ENCODE measurements at regions not wholly inside any gene's neighbourhood (a gene's known extent, or its start where the extent isn't known, plus 50 kb on each side); places are given as distances from the start of the nearest gene placed in this dataset.

- H3K36me3 Mint-ChIP-seq: no peaks in the 10 kb centered on the region
- Histone ChIP-seq H3K79me2 (ENCODE audit: low read depth) (no peaks in the 10 kb centered on the region), H3K4me3 (no peak overlapping the region), H3K4me1 (no peaks in the 10 kb centered on the region), H3K9me3 (ENCODE audit: low read depth) (no peaks in the 10 kb centered on the region), H3K27me3 (no peaks in the 10 kb centered on the region), H3K27ac (no peak overlapping the region), H3F3A (ENCODE audit: low read depth) (no peaks in the 10 kb centered on the region), H4K20me1 (ENCODE audit: low read depth) (no peaks in the 10 kb centered on the region), H3K9ac (no peak overlapping the region), H3K36me3 (no peaks in the 10 kb centered on the region), H3K4me2 (no peak overlapping the region), H2AFZ (replicated peaks) (no peak overlapping the region)
- peaks cover 2% of the 10 kb centered on the region for H3K4me1 Mint-ChIP-seq
- peaks cover 4% of the 10 kb centered on the region for H3K27me3 Mint-ChIP-seq (ENCODE audit: insufficient read depth, low read depth)
- DNase-seq (ENCODE audit: low spot score): no peak
- no peak overlapping the region for H3K4me3 Mint-ChIP-seq
- no peak overlapping the region for H3K27ac Mint-ChIP-seq
- no peaks in the 10 kb centered on the region for H3K9me3 Mint-ChIP-seq
- TF ChIP-seq, protein P1, sequence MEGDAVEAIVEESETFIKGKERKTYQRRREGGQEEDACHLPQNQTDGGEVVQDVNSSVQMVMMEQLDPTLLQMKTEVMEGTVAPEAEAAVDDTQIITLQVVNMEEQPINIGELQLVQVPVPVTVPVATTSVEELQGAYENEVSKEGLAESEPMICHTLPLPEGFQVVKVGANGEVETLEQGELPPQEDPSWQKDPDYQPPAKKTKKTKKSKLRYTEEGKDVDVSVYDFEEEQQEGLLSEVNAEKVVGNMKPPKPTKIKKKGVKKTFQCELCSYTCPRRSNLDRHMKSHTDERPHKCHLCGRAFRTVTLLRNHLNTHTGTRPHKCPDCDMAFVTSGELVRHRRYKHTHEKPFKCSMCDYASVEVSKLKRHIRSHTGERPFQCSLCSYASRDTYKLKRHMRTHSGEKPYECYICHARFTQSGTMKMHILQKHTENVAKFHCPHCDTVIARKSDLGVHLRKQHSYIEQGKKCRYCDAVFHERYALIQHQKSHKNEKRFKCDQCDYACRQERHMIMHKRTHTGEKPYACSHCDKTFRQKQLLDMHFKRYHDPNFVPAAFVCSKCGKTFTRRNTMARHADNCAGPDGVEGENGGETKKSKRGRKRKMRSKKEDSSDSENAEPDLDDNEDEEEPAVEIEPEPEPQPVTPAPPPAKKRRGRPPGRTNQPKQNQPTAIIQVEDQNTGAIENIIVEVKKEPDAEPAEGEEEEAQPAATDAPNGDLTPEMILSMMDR (IDR thresholded peaks at IDR 0.05): no peak
- no peak for TF ChIP-seq EZH2 (IDR thresholded peaks at IDR 0.05)
- TF ChIP-seq EZH2phosphoT487 (IDR thresholded peaks at IDR 0.05): no peak
Observed at GRCh38 chr6:155985660-155986138, 530.1 kb upstream of the NOX3 start.

- peaks cover 1% of the 10 kb centered on the region for H3K4me1 ChIP-seq
- H3K36me3 ChIP-seq: no peaks in the 10 kb centered on the region
- H3K27me3 ChIP-seq: no peaks in the 10 kb centered on the region
- H3F3A ChIP-seq (ENCODE audit: low read depth): no peaks in the 10 kb centered on the region
- Mint-ChIP-seq H3K27ac (no peak overlapping the region), H3K4me3 (no peak overlapping the region), H3K27me3 (ENCODE audit: insufficient read depth, low read depth) (peaks cover 2% of the 10 kb centered on the region), H3K9me3 (no peaks in the 10 kb centered on the region), H3K36me3 (no peaks in the 10 kb centered on the region), H3K4me1 (peaks cover under 1% of the 10 kb centered on the region)
- no peak overlapping the region for H3K27ac ChIP-seq
- H4K20me1 ChIP-seq (ENCODE audit: low read depth): no peaks in the 10 kb centered on the region
- no peaks in the 10 kb centered on the region for H3K9me3 ChIP-seq (ENCODE audit: low read depth)
- H3K79me2 ChIP-seq (ENCODE audit: low read depth): no peaks in the 10 kb centered on the region
- no peak for TF ChIP-seq EZH2 (IDR thresholded peaks at IDR 0.05)
- TF ChIP-seq EZH2phosphoT487 (IDR thresholded peaks at IDR 0.05): no peak
- TF ChIP-seq, protein P1 (IDR thresholded peaks at IDR 0.05): no peak
- no peak for DNase-seq (ENCODE audit: low spot score)
- H2AFZ ChIP-seq (replicated peaks): no peak overlapping the region
- no peak overlapping the region for H3K4me2 ChIP-seq
- H3K4me3 ChIP-seq: no peak overlapping the region
- H3K9ac ChIP-seq: no peak overlapping the region
Observed at GRCh38 chr6:155980768-155981079, 525.1 kb upstream of the NOX3 start.

- Histone ChIP-seq H3K4me1 (peaks cover 7% of the 10 kb centered on the region), H4K20me1 (ENCODE audit: low read depth) (no peaks in the 10 kb centered on the region), H3K36me3 (no peaks in the 10 kb centered on the region), H3K4me3 (no peak overlapping the region), H2AFZ (replicated peaks) (no peak overlapping the region), H3K27me3 (no peaks in the 10 kb centered on the region), H3K9me3 (ENCODE audit: low read depth) (no peaks in the 10 kb centered on the region), H3K79me2 (ENCODE audit: low read depth) (no peaks in the 10 kb centered on the region), H3K9ac (no peak overlapping the region), H3F3A (ENCODE audit: low read depth) (peaks cover 4% of the 10 kb centered on the region), H3K4me2 (no peak overlapping the region), H3K27ac (no peak overlapping the region)
- DNase-seq (ENCODE audit: low spot score): no peak
- no peaks in the 10 kb centered on the region for H3K9me3 Mint-ChIP-seq
- no peaks in the 10 kb centered on the region for H3K36me3 Mint-ChIP-seq
- TF ChIP-seq, protein P1 (IDR thresholded peaks at IDR 0.05): no peak
- no peak for TF ChIP-seq EZH2phosphoT487 (IDR thresholded peaks at IDR 0.05)
- no peak for TF ChIP-seq EZH2 (IDR thresholded peaks at IDR 0.05)
- H3K4me3 Mint-ChIP-seq: no peak overlapping the region
- peaks cover 5% of the 10 kb centered on the region for H3K4me1 Mint-ChIP-seq
- no peaks in the 10 kb centered on the region for H3K27me3 Mint-ChIP-seq (ENCODE audit: insufficient read depth, low read depth)
- no peak overlapping the region for H3K27ac Mint-ChIP-seq
Observed at GRCh38 chr6:155980014-155980767, 524.6 kb upstream of the NOX3 start.

Measured in neural progenitor cell (in vitro differentiated cells).